ENCODE measurements at regions not wholly inside any gene's neighbourhood (a gene's known extent, or its start where the extent isn't known, plus 50 kb on each side); places are given as distances from the start of the nearest gene placed in this dataset.

DNA sequence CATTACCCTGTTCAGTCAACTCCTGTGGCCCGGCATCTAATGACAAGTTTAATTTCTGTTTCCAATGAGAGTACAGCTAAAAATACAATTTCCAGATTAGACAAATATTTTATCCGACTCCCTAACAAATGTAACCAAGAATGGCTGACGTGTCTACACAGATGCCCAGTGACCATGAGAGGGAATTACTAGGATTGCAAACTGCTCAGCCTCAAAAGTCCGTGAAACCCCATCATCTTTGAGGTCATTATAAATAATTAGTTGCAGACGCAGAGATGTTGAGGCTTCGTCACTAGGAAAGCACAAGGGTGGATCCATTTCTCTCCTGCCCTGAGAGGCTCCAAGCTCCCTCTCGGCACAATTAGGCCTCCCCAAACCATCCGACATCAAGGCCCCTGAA lies 104.1 kb upstream of the ZNF507 start:
- TF ChIP-seq, protein P1, sequence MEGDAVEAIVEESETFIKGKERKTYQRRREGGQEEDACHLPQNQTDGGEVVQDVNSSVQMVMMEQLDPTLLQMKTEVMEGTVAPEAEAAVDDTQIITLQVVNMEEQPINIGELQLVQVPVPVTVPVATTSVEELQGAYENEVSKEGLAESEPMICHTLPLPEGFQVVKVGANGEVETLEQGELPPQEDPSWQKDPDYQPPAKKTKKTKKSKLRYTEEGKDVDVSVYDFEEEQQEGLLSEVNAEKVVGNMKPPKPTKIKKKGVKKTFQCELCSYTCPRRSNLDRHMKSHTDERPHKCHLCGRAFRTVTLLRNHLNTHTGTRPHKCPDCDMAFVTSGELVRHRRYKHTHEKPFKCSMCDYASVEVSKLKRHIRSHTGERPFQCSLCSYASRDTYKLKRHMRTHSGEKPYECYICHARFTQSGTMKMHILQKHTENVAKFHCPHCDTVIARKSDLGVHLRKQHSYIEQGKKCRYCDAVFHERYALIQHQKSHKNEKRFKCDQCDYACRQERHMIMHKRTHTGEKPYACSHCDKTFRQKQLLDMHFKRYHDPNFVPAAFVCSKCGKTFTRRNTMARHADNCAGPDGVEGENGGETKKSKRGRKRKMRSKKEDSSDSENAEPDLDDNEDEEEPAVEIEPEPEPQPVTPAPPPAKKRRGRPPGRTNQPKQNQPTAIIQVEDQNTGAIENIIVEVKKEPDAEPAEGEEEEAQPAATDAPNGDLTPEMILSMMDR (IDR thresholded peaks at IDR 0.05) = no peak
- TF ChIP-seq EP300 (IDR thresholded peaks at IDR 0.05; ENCODE audit: low read depth) (no peak), POLR2A (IDR thresholded peaks at IDR 0.05) (no peak), POLR2AphosphoS5 (IDR thresholded peaks at IDR 0.05) (no peak)

Data from transverse colon (tissue), 4 donors.